ENCODE measurements at regions not wholly inside any gene's neighbourhood (a gene's known extent, or its start where the extent isn't known, plus 50 kb on each side); places are given as distances from the start of the nearest gene placed in this dataset.

GRCh38 chr2:134199123-134199522 lies 54.7 kb upstream of the MGAT5 start:
- TF ChIP-seq, protein P1, sequence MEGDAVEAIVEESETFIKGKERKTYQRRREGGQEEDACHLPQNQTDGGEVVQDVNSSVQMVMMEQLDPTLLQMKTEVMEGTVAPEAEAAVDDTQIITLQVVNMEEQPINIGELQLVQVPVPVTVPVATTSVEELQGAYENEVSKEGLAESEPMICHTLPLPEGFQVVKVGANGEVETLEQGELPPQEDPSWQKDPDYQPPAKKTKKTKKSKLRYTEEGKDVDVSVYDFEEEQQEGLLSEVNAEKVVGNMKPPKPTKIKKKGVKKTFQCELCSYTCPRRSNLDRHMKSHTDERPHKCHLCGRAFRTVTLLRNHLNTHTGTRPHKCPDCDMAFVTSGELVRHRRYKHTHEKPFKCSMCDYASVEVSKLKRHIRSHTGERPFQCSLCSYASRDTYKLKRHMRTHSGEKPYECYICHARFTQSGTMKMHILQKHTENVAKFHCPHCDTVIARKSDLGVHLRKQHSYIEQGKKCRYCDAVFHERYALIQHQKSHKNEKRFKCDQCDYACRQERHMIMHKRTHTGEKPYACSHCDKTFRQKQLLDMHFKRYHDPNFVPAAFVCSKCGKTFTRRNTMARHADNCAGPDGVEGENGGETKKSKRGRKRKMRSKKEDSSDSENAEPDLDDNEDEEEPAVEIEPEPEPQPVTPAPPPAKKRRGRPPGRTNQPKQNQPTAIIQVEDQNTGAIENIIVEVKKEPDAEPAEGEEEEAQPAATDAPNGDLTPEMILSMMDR (IDR thresholded peaks at IDR 0.05), result no peak
- TF ChIP-seq POLR2A (IDR thresholded peaks at IDR 0.05), result no peak
